ENCODE measurements at regions not wholly inside any gene's neighbourhood (a gene's known extent, or its start where the extent isn't known, plus 50 kb on each side); places are given as distances from the start of the nearest gene placed in this dataset.

GRCh38 chr14:71387753-71388152 is 480.5 kb downstream of the PCNX1 start:
- no peak for TF ChIP-seq CTCF (conservative IDR thresholded peaks at IDR 0.05; ENCODE audit: low read length)
- TF ChIP-seq EZH2phosphoT487 (IDR thresholded peaks at IDR 0.05; ENCODE audit: borderline replicate concordance, low read depth, low read length) = no peak
